ENCODE measurements at regions not wholly inside any gene's neighbourhood (a gene's known extent, or its start where the extent isn't known, plus 50 kb on each side); places are given as distances from the start of the nearest gene placed in this dataset.

GRCh38 chr15:81466741-81467140, 92.7 kb upstream of the TMC3 start:
- Mint-ChIP-seq H3K27me3 (peaks cover 21 to 47% (median 39%) of the 10 kb centered on the region in 5 donors), H3K4me3 (no peak overlapping the region), H3K9me3 (peaks cover 7 to 51% (median 31%) of the 10 kb centered on the region in 11 donors), H3K36me3 (peaks cover 4 to 34% (median 22%) of the 10 kb centered on the region in 5 donors), H3K4me1 (no peaks in the 10 kb centered on the region), H3K27ac (no peak overlapping the region)
- no peaks in the 10 kb centered on the region for H3K36me3 ChIP-seq (ENCODE audit: control insufficient read depth in 2 of 3, insufficient read depth in 3 of 3, low read length in 3 of 3)
- CTCF ChIA-PET, result no interaction called here
- POLR2A ChIA-PET, result no interaction called here
- H3K27ac ChIP-seq (ENCODE audit: low read depth, low read length), result no peak overlapping the region
- H3K4me1 ChIP-seq (ENCODE audit: control insufficient read depth in 2 of 2, insufficient read depth in 2 of 2, low read length in 2 of 2), result no peaks in the 10 kb centered on the region
- no peaks in the 10 kb centered on the region for H3K27me3 ChIP-seq (ENCODE audit: control insufficient read depth in 2 of 2, insufficient read depth in 2 of 2, low read length in 2 of 2)
- intact Hi-C loops (cut with micrococcal nuclease), result no loop called here
- DNase-seq (no peak), ATAC-seq (no peak)
- H3K4me3 ChIP-seq (ENCODE audit: low read length), result no peak overlapping the region
- H3K9me3 ChIP-seq (ENCODE audit: control insufficient read depth in 2 of 3, low read length in 3 of 3), result no peaks in the 10 kb centered on the region

- no peak for ATAC-seq
- intact Hi-C loops (cut with micrococcal nuclease), result no loop called here
- no peaks in the 10 kb centered on the region for H3K27me3 ChIP-seq (ENCODE audit: control insufficient read depth in 2 of 2, insufficient read depth in 2 of 2, low read length in 2 of 2)
- POLR2A ChIA-PET, result no interaction called here
- Mint-ChIP-seq H3K4me1 (peaks cover 5 to 15% (median 9%) of the 10 kb centered on the region in 7 donors), H3K27ac (no peak overlapping the region), H3K4me3 (no peak overlapping the region), H3K27me3 (peaks cover 0 to 18% (median 9%) of the 10 kb centered on the region in 5 donors), H3K36me3 (peaks cover 0 to 7% (median 0%) of the 10 kb centered on the region in 5 donors), H3K9me3 (peaks cover 0 to 18% (median 5%) of the 10 kb centered on the region in 11 donors)
- H3K4me3 ChIP-seq (ENCODE audit: low read length), result no peak overlapping the region
- CTCF ChIA-PET, result no interaction called here
- no peak overlapping the region for H3K27ac ChIP-seq (ENCODE audit: low read depth, low read length)
- no peaks in the 10 kb centered on the region for H3K9me3 ChIP-seq (ENCODE audit: control insufficient read depth in 2 of 3, low read length in 3 of 3)
- no peaks in the 10 kb centered on the region for H3K36me3 ChIP-seq (ENCODE audit: control insufficient read depth in 2 of 3, insufficient read depth in 3 of 3, low read length in 3 of 3)
- H3K4me1 ChIP-seq (ENCODE audit: control insufficient read depth in 2 of 2, insufficient read depth in 2 of 2, low read length in 2 of 2), result peaks cover 0 to 4% of the 10 kb centered on the region in 2 donors
- DNase-seq, result no peak
Measured at GRCh38 chr15:81454024-81454423, 80.0 kb upstream of the TMC3 start.

- DNase-seq (no peak), ATAC-seq (no peak)
- H3K4me3 Mint-ChIP-seq, result no peak overlapping the region
- no peaks in the 10 kb centered on the region for H3K36me3 ChIP-seq (ENCODE audit: control insufficient read depth in 2 of 3, insufficient read depth in 3 of 3, low read length in 3 of 3)
- H3K36me3 Mint-ChIP-seq, result peaks cover 0 to 3% (median 0%) of the 10 kb centered on the region in 5 donors
- peaks cover 0 to 4% (median 0%) of the 10 kb centered on the region in 7 donors for H3K4me1 Mint-ChIP-seq
- H3K4me1 ChIP-seq (ENCODE audit: control insufficient read depth in 2 of 2, insufficient read depth in 2 of 2, low read length in 2 of 2), result no peaks in the 10 kb centered on the region
- H3K4me3 ChIP-seq (ENCODE audit: low read length), result no peak overlapping the region
- H3K27me3 ChIP-seq (ENCODE audit: control insufficient read depth in 2 of 2, insufficient read depth in 2 of 2, low read length in 2 of 2), result no peaks in the 10 kb centered on the region
- ChIA-PET POLR2A (interaction anchor here (0.6 kb wide), 1 partner anchor 805 kb away, joined by 5 read pairs; no protein-coding TSS in a partner anchor), CTCF (no interaction called here)
- intact Hi-C loops (cut with micrococcal nuclease), result no loop called here
- H3K27ac ChIP-seq (ENCODE audit: low read depth, low read length), result no peak overlapping the region
- H3K9me3 ChIP-seq (ENCODE audit: control insufficient read depth in 2 of 3, low read length in 3 of 3), result no peaks in the 10 kb centered on the region
- peaks cover 4 to 23% (median 10%) of the 10 kb centered on the region in 5 donors for H3K27me3 Mint-ChIP-seq
- peaks cover 0 to 28% (median 5%) of the 10 kb centered on the region in 11 donors for H3K9me3 Mint-ChIP-seq
- H3K27ac Mint-ChIP-seq, result no peak overlapping the region
Measured at GRCh38 chr15:81450721-81451120, 76.7 kb upstream of the TMC3 start.

- Mint-ChIP-seq H3K4me1 (peaks cover 0 to 4% (median 0%) of the 10 kb centered on the region in 7 donors), H3K27ac (no peak overlapping the region), H3K27me3 (peaks cover under 1 to 26% (median 10%) of the 10 kb centered on the region in 5 donors), H3K36me3 (peaks cover 0 to 3% (median 0%) of the 10 kb centered on the region in 5 donors), H3K9me3 (peaks cover 0 to 35% (median 9%) of the 10 kb centered on the region in 11 donors), H3K4me3 (no peak overlapping the region)
- CTCF ChIA-PET, result no interaction called here
- Histone ChIP-seq H3K9me3 (ENCODE audit: control insufficient read depth in 2 of 3, low read length in 3 of 3) (no peaks in the 10 kb centered on the region), H3K36me3 (ENCODE audit: control insufficient read depth in 2 of 3, insufficient read depth in 3 of 3, low read length in 3 of 3) (no peaks in the 10 kb centered on the region), H3K4me1 (ENCODE audit: control insufficient read depth in 2 of 2, insufficient read depth in 2 of 2, low read length in 2 of 2) (no peaks in the 10 kb centered on the region), H3K27me3 (ENCODE audit: control insufficient read depth in 2 of 2, insufficient read depth in 2 of 2, low read length in 2 of 2) (no peaks in the 10 kb centered on the region), H3K27ac (ENCODE audit: low read depth, low read length) (no peak overlapping the region), H3K4me3 (ENCODE audit: low read length) (no peak overlapping the region)
- DNase-seq, result no peak
- intact Hi-C loops (cut with micrococcal nuclease), result no loop called here
- no peak for ATAC-seq
- POLR2A ChIA-PET, result no interaction called here
Measured at GRCh38 chr15:81449836-81450474, 75.9 kb upstream of the TMC3 start.

- DNase-seq (no peak), ATAC-seq (no peak)
- Mint-ChIP-seq H3K27ac (no peak overlapping the region), H3K27me3 (peaks cover 11 to 43% (median 30%) of the 10 kb centered on the region in 5 donors), H3K36me3 (peaks cover 0 to 4% (median 0%) of the 10 kb centered on the region in 5 donors), H3K9me3 (peaks cover 0 to 27% (median 9%) of the 10 kb centered on the region in 11 donors), H3K4me3 (no peak overlapping the region), H3K4me1 (no peaks in the 10 kb centered on the region)
- no peak overlapping the region for H3K4me3 ChIP-seq (ENCODE audit: low read length)
- no peaks in the 10 kb centered on the region for H3K36me3 ChIP-seq (ENCODE audit: control insufficient read depth in 2 of 3, insufficient read depth in 3 of 3, low read length in 3 of 3)
- peaks cover 0 to 12% of the 10 kb centered on the region in 2 donors for H3K27me3 ChIP-seq (ENCODE audit: control insufficient read depth in 2 of 2, insufficient read depth in 2 of 2, low read length in 2 of 2)
- H3K9me3 ChIP-seq (ENCODE audit: control insufficient read depth in 2 of 3, low read length in 3 of 3), result no peaks in the 10 kb centered on the region
- H3K4me1 ChIP-seq (ENCODE audit: control insufficient read depth in 2 of 2, insufficient read depth in 2 of 2, low read length in 2 of 2), result no peaks in the 10 kb centered on the region
- intact Hi-C loops (cut with micrococcal nuclease), result no loop called here
- ChIA-PET CTCF (no interaction called here), POLR2A (no interaction called here)
- no peak overlapping the region for H3K27ac ChIP-seq (ENCODE audit: low read depth, low read length)
Measured at GRCh38 chr15:81443040-81443820, 69.2 kb upstream of the TMC3 start.

- peaks cover 0 to 22% (median 9%) of the 10 kb centered on the region in 11 donors for H3K9me3 Mint-ChIP-seq
- H3K36me3 Mint-ChIP-seq, result peaks cover 0 to 4% (median 0%) of the 10 kb centered on the region in 5 donors
- H3K27me3 ChIP-seq (ENCODE audit: control insufficient read depth in 2 of 2, insufficient read depth in 2 of 2, low read length in 2 of 2), result peaks cover 0 to 12% of the 10 kb centered on the region in 2 donors
- CTCF ChIA-PET, result no interaction called here
- H3K9me3 ChIP-seq (ENCODE audit: control insufficient read depth in 2 of 3, low read length in 3 of 3), result no peaks in the 10 kb centered on the region
- H3K27ac ChIP-seq (ENCODE audit: low read depth, low read length), result no peak overlapping the region
- H3K4me3 ChIP-seq (ENCODE audit: low read length), result no peak overlapping the region
- intact Hi-C loops (cut with micrococcal nuclease), result no loop called here
- peaks cover 11 to 38% (median 30%) of the 10 kb centered on the region in 5 donors for H3K27me3 Mint-ChIP-seq
- no peak for ATAC-seq
- no peak for DNase-seq
- no peaks in the 10 kb centered on the region for H3K4me1 ChIP-seq (ENCODE audit: control insufficient read depth in 2 of 2, insufficient read depth in 2 of 2, low read length in 2 of 2)
- no peak overlapping the region for H3K27ac Mint-ChIP-seq
- no peaks in the 10 kb centered on the region for H3K4me1 Mint-ChIP-seq
- POLR2A ChIA-PET, result no interaction called here
- H3K4me3 Mint-ChIP-seq, result no peak overlapping the region
- no peaks in the 10 kb centered on the region for H3K36me3 ChIP-seq (ENCODE audit: control insufficient read depth in 2 of 3, insufficient read depth in 3 of 3, low read length in 3 of 3)
Measured at GRCh38 chr15:81442454-81442853, 68.4 kb upstream of the TMC3 start.

Measured in naive thymus-derived CD4-positive, alpha-beta T cell (primary cell).